GM23338 (cell line): ENCODE measurements at regions not wholly inside any gene's neighbourhood (a gene's known extent, or its start where the extent isn't known, plus 50 kb on each side); places are given as distances from the start of the nearest gene placed in this dataset.

Experiments used
- CTCF ChIP-seq, 2 experiments: fragments of 200-600 bp in 1 of 2; sonication (generic) in 1 of 2; conservative IDR thresholded peaks; 2 replicates each; pipeline versions ENCODE4 v1.5.1 to v1.6.1; 2016 to 2017; ENCODE audit warnings: antibody characterized with exemption in 2 of 2, low read depth in 2 of 2, mild to moderate bottlenecking in 2 of 2, moderate library complexity in 1 of 2
- EZH2 ChIP-seq: fragments of 200-600 bp; sonication (generic); IDR thresholded peaks from one replicate; pipeline ENCODE4 v1.8.0; 2017; ENCODE audit warnings: antibody characterized with exemption, mild to moderate bottlenecking, low read depth; ENCODE audit not compliant: unreplicated experiment
- EZH2phosphoT487 ChIP-seq: fragments of 200-600 bp; sonication (generic); IDR thresholded peaks from one replicate; pipeline ENCODE4 v1.8.1; 2018; ENCODE audit warnings: antibody characterized with exemption; ENCODE audit not compliant: unreplicated experiment
- POLR2AphosphoS5 ChIP-seq: IDR thresholded peaks from 2 replicates; pipeline ENCODE4 v1.6.1; 2016; ENCODE audit warnings: antibody characterized with exemption, low read depth
- REST ChIP-seq: IDR thresholded peaks from one replicate; pipeline ENCODE4 v1.6.1; 2018; ENCODE audit warnings: antibody characterized with exemption; ENCODE audit not compliant: unreplicated experiment
- ZNF331 ChIP-seq: fragments of 250-450 bp; sonication (Bioruptor Pico); IDR thresholded peaks from 2 replicates; pipeline ENCODE4 v1.5.0; 2020; ENCODE audit warnings: low read depth, mild to moderate bottlenecking, moderate library complexity

- TF ChIP-seq CTCF (conservative IDR thresholded peaks at IDR 0.05; ENCODE audit: low read depth in 2 of 2) (no peak), REST (no peak), EZH2 (no peak), EZH2phosphoT487 (no peak), ZNF331 (CRISPR knock-in tag) (no peak), POLR2AphosphoS5 (no peak)
Measured at GRCh38 chr12:115183752-115184151, 499.8 kb upstream of the TBX3 start.
